WERI-Rb-1 (cell line): ENCODE measurements at regions not wholly inside any gene's neighbourhood (a gene's known extent, or its start where the extent isn't known, plus 50 kb on each side); places are given as distances from the start of the nearest gene placed in this dataset.

Experiments used
- DNase-seq: peaks from one replicate; pipeline ENCODE4 v3.0.0-alpha.2; 2020
- H3K27ac ChIP-seq: fragments of 250-450 bp; sonication (Bioruptor Pico); 2 replicates; pipeline ENCODE4 v1.5.1; 2020; ENCODE audit warnings: mild to moderate bottlenecking, moderate library complexity
- H3K27me3 ChIP-seq: fragments of 250-450 bp; sonication (Bioruptor Pico); 2 replicates; pipeline ENCODE4 v1.5.1; 2021; ENCODE audit warnings: mild to moderate bottlenecking, low read depth, moderate library complexity; ENCODE audit not compliant: insufficient read depth, severe bottlenecking
- H3K36me3 ChIP-seq: fragments of 250-450 bp; sonication (Bioruptor Pico); 2 replicates; pipeline ENCODE4 v1.5.1; 2020; ENCODE audit warnings: mild to moderate bottlenecking, moderate library complexity
- H3K4me3 ChIP-seq: 2 replicates; pipeline ENCODE4 v1.5.1; 2011; ENCODE audit warnings: low read depth, mild to moderate bottlenecking, control low read depth, low read length
- H3K9me3 ChIP-seq: fragments of 250-450 bp; sonication (Bioruptor Pico); 2 replicates; pipeline ENCODE4 v1.5.1; 2021; ENCODE audit warnings: mild to moderate bottlenecking, moderate library complexity; ENCODE audit not compliant: severe bottlenecking
- TF ChIP-seq, protein P1 (sequence below): IDR thresholded peaks from 2 replicates; pipeline ENCODE4 v1.5.1; 2011; ENCODE audit warnings: low read depth, mild to moderate bottlenecking, control low read depth, inconsistent platforms, low read length

- no peak for DNase-seq
- Histone ChIP-seq H3K27me3 (no peaks in the 10 kb centered on the region), H3K4me3 (no peak overlapping the region), H3K27ac (no peak overlapping the region), H3K36me3 (no peaks in the 10 kb centered on the region), H3K9me3 (peaks cover 3% of the 10 kb centered on the region)
- TF ChIP-seq, protein P1, sequence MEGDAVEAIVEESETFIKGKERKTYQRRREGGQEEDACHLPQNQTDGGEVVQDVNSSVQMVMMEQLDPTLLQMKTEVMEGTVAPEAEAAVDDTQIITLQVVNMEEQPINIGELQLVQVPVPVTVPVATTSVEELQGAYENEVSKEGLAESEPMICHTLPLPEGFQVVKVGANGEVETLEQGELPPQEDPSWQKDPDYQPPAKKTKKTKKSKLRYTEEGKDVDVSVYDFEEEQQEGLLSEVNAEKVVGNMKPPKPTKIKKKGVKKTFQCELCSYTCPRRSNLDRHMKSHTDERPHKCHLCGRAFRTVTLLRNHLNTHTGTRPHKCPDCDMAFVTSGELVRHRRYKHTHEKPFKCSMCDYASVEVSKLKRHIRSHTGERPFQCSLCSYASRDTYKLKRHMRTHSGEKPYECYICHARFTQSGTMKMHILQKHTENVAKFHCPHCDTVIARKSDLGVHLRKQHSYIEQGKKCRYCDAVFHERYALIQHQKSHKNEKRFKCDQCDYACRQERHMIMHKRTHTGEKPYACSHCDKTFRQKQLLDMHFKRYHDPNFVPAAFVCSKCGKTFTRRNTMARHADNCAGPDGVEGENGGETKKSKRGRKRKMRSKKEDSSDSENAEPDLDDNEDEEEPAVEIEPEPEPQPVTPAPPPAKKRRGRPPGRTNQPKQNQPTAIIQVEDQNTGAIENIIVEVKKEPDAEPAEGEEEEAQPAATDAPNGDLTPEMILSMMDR = no peak
These were observed 163.9 kb upstream of the ZC3H12C start for GRCh38 chr11:109929308-109929707.

DNA sequence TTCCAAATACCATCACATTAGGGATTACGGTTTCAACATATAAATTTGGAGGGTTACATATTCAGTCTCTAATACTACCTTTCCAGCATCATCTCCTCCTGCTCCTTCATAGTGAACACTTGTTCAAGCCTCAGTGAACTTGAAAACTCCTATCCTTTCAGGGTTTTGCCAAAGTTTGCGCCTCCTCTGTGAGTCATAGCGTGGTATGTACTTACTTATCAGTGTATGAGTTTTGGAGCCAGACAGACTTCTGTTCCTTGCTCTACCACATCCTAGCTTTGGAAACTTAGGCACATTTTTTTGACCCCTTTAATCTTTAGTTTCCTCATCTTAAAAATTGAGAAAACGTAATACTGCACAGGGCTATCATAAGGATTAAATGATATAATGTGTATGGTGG, 160.1 kb upstream of the ZC3H12C start:
- H3K36me3 ChIP-seq = no peaks in the 10 kb centered on the region
- no peaks in the 10 kb centered on the region for H3K27me3 ChIP-seq
- no peak overlapping the region for H3K4me3 ChIP-seq
- H3K27ac ChIP-seq = no peak overlapping the region
- DNase-seq = no peak
- TF ChIP-seq, protein P1 = no peak
- no peaks in the 10 kb centered on the region for H3K9me3 ChIP-seq

- DNase-seq = no peak
- Histone ChIP-seq H3K9me3 (no peaks in the 10 kb centered on the region), H3K4me3 (no peak overlapping the region), H3K27ac (no peak overlapping the region), H3K36me3 (no peaks in the 10 kb centered on the region), H3K27me3 (no peaks in the 10 kb centered on the region)
- TF ChIP-seq, protein P1 = no peak
These were observed 159.0 kb upstream of the ZC3H12C start for GRCh38 chr11:109934151-109934550.

DNA sequence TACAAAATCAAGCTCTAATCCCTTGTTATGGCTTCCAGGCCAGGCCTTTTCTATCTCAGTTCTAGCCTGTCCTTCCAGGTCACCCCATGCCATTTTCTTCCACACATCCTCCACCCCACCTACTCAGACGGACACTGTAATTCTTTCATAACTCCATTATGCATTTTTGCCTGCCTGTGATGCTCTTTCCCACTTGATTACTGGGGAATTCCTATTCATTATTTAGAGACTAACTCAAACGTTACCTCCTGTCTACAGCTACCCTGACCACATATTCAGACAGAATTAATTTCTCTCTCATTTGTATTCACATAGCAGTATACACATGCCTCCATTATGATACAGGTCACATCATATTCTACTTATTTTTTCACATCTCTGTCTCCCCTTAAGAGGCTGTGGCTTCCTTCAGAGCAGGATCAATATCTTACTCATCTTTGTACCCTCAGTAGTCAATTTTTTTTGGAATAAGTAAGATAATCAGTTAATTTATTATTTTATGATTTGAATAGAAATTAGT, 156.5 kb upstream of the ZC3H12C start:
- Histone ChIP-seq H3K27me3 (no peaks in the 10 kb centered on the region), H3K4me3 (no peak overlapping the region), H3K27ac (no peak overlapping the region), H3K9me3 (no peaks in the 10 kb centered on the region), H3K36me3 (no peaks in the 10 kb centered on the region)
- DNase-seq = no peak
- TF ChIP-seq, protein P1 = no peak

DNA sequence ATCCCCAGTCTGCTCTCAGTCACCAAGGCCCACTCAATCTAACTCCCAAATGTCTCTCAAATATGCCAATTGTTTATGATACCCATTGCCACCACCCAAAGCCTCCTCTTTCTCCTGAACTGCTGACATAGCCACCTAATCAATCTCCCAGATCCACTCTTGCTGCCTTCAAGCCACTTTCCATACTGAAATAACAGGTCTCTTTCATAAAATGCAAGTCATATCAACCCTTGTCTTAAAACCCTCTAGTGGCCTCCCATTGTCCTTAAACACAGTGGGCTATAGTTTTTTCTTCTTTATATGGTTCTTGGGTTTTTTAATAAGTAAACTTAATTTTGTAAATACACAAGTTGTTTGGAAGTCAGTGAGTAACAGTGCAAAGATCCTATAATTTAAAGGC, 155.2 kb upstream of the ZC3H12C start:
- no peaks in the 10 kb centered on the region for H3K27me3 ChIP-seq
- no peaks in the 10 kb centered on the region for H3K36me3 ChIP-seq
- no peak for DNase-seq
- no peaks in the 10 kb centered on the region for H3K9me3 ChIP-seq
- no peak overlapping the region for H3K4me3 ChIP-seq
- no peak overlapping the region for H3K27ac ChIP-seq
- TF ChIP-seq, protein P1 = no peak

- H3K9me3 ChIP-seq = no peaks in the 10 kb centered on the region
- TF ChIP-seq, protein P1 = peak; percentile 55
- no peaks in the 10 kb centered on the region for H3K27me3 ChIP-seq
- H3K36me3 ChIP-seq = no peaks in the 10 kb centered on the region
- H3K27ac ChIP-seq = no peak overlapping the region
- no peak overlapping the region for H3K4me3 ChIP-seq
- peak; percentile 44 for DNase-seq
These were observed 153.9 kb upstream of the ZC3H12C start for GRCh38 chr11:109939166-109939810.
